Left lobe of liver (tissue), 2 donors: ENCODE measurements at regions not wholly inside any gene's neighbourhood (a gene's known extent, or its start where the extent isn't known, plus 50 kb on each side); places are given as distances from the start of the nearest gene placed in this dataset.

Source experiments
- ATAC-seq: fragments of 200-7000 bp; cut with Tn5 transposase; one replicate; pipeline ENCODE4 v1.9.1; 2020; ENCODE audit warnings: mild to moderate bottlenecking, moderate library complexity
- DNase-seq: peaks from one replicate; pipeline ENCODE4 v3.0.0-alpha.2; 2020; ENCODE audit warnings: low spot score
- donor health status: DM: no; HTN: no; CAD: no; lungs with moderate emphysema.
- donor health status: DM: no; HTN: yes; CAD: no.

- peak; percentile 38 for DNase-seq
- ATAC-seq = no peak
Measured at GRCh38 chr14:104288272-104288671, 149.9 kb downstream of the KIF26A start.

- ATAC-seq = no peak
- no peak for DNase-seq
Measured at GRCh38 chr14:104289507-104289906, 151.1 kb downstream of the KIF26A start.

- peak; percentile 41 for DNase-seq
- ATAC-seq = no peak
Measured at GRCh38 chr14:104290058-104290667, 151.8 kb downstream of the KIF26A start.

- DNase-seq = peak; percentile 51
Measured at GRCh38 chr14:104290756-104291122, 152.4 kb downstream of the KIF26A start.

GRCh38 chr14:104291123-104292000, 153.0 kb downstream of the KIF26A start:
- DNase-seq = peak; percentile 43
- peak; percentile 73 for ATAC-seq

More at GRCh38 chr14:104290756-104291122, 152.4 kb downstream of the KIF26A start:
- peak; percentile 37 for ATAC-seq

GRCh38 chr14:104292084-104292970, 153.9 kb downstream of the KIF26A start:
- DNase-seq = peak; percentile 41
- no peak for ATAC-seq

- DNase-seq = peak; percentile 43
- ATAC-seq = no peak
Measured at GRCh38 chr14:104293231-104293841, 154.9 kb downstream of the KIF26A start.

GRCh38 chr14:104293851-104294627, 155.7 kb downstream of the KIF26A start:
- DNase-seq (peak; percentile 45), ATAC-seq (peak; percentile 19)

GRCh38 chr14:104294628-104294982, 156.2 kb downstream of the KIF26A start:
- DNase-seq (peak; percentile 34), ATAC-seq (no peak)

- DNase-seq (peak; percentile 40), ATAC-seq (no peak)
Measured at GRCh38 chr14:104294983-104295680, 156.7 kb downstream of the KIF26A start.

- ATAC-seq = no peak
Measured at GRCh38 chr14:104295681-104296387, 157.4 kb downstream of the KIF26A start.

GRCh38 chr14:104296388-104297312, 158.3 kb downstream of the KIF26A start:
- DNase-seq (no peak), ATAC-seq (no peak)

More at GRCh38 chr14:104295681-104296387, 157.4 kb downstream of the KIF26A start:
- no peak for DNase-seq

- ATAC-seq = no peak
Measured at GRCh38 chr14:104297313-104297704, 158.9 kb downstream of the KIF26A start.

GRCh38 chr14:104297721-104298401, 159.5 kb downstream of the KIF26A start:
- DNase-seq = no peak

More at GRCh38 chr14:104297313-104297704, 158.9 kb downstream of the KIF26A start:
- DNase-seq = no peak

GRCh38 chr14:104298458-104298857, 160.1 kb downstream of the KIF26A start:
- DNase-seq (no peak), ATAC-seq (no peak)

More at GRCh38 chr14:104297721-104298401, 159.5 kb downstream of the KIF26A start:
- ATAC-seq = no peak

- ATAC-seq (no peak), DNase-seq (no peak)
Measured at GRCh38 chr14:104299993-104300761, 161.8 kb downstream of the KIF26A start.
